ENCODE measurements at regions not wholly inside any gene's neighbourhood (a gene's known extent, or its start where the extent isn't known, plus 50 kb on each side); places are given as distances from the start of the nearest gene placed in this dataset.
"Not testable (repeated sequence)": the region's sequence is repeated elsewhere in the genome, so short reads cannot be mapped to it uniquely, and the experiment has no call there.

GRCh38 chr6:56835612-56836011 is 119.3 kb upstream of the BEND6 start:
- no peak overlapping the region for H3K4me3 ChIP-seq (ENCODE audit: low read depth, low read length)
- no peak for DNase-seq (ENCODE audit: low read depth)
- TF ChIP-seq CTCF (IDR thresholded peaks at IDR 0.05; ENCODE audit: low read depth, low read length, missing control alignments), result no peak

- no peak for DNase-seq (ENCODE audit: low read depth)
- H3K4me3 ChIP-seq (ENCODE audit: low read depth, low read length), result no peak overlapping the region
- TF ChIP-seq CTCF (IDR thresholded peaks at IDR 0.05; ENCODE audit: low read depth, low read length, missing control alignments), result no peak
Observed at GRCh38 chr6:56833873-56834272, 121.0 kb upstream of the BEND6 start.

GRCh38 chr6:56833127-56833791 is 121.6 kb upstream of the BEND6 start:
- H3K4me3 ChIP-seq (ENCODE audit: low read depth, low read length), result no peak overlapping the region
- TF ChIP-seq CTCF (IDR thresholded peaks at IDR 0.05; ENCODE audit: low read depth, low read length, missing control alignments), result no peak
- no peak for DNase-seq (ENCODE audit: low read depth)

GRCh38 chr6:56832225-56832624 is 122.7 kb upstream of the BEND6 start:
- TF ChIP-seq CTCF (IDR thresholded peaks at IDR 0.05; ENCODE audit: low read depth, low read length, missing control alignments), result no peak
- H3K4me3 ChIP-seq (ENCODE audit: low read depth, low read length), result no peak overlapping the region
- no peak for DNase-seq (ENCODE audit: low read depth)

- TF ChIP-seq CTCF (IDR thresholded peaks at IDR 0.05; ENCODE audit: low read depth, low read length, missing control alignments), result no peak
- DNase-seq (ENCODE audit: low read depth), result no peak
- no peak overlapping the region for H3K4me3 ChIP-seq (ENCODE audit: low read depth, low read length)
Observed at GRCh38 chr6:56831334-56831733, 123.6 kb upstream of the BEND6 start.

- H3K4me3 ChIP-seq (ENCODE audit: low read depth, low read length), result no peak overlapping the region
- DNase-seq (ENCODE audit: low read depth), result no peak
- TF ChIP-seq CTCF (IDR thresholded peaks at IDR 0.05; ENCODE audit: low read depth, low read length, missing control alignments), result no peak
Observed at GRCh38 chr6:56827908-56828649, 126.8 kb upstream of the BEND6 start.

- not testable (repeated sequence) for H3K4me3 ChIP-seq (ENCODE audit: low read depth, low read length); DNase-seq (ENCODE audit: low read depth)
Observed at GRCh38 chr6:56824431-56824830, 130.5 kb upstream of the BEND6 start.

Data from GM12864 (cell line).